NCI-H510A treated with DMSO at 0.1 percent for 48 hours (cell line): ENCODE measurements at regions not wholly inside any gene's neighbourhood (a gene's known extent, or its start where the extent isn't known, plus 50 kb on each side); places are given as distances from the start of the nearest gene placed in this dataset.

ENCODE experiments used
- DNase-seq: peaks from one replicate; lab custom pipeline; 2025; lab: John Stamatoyannopoulos, UW

- DNase-seq = no peak
Observed at GRCh38 chr4:181752516-181752915, 490.7 kb upstream of the TENM3 start.

- no peak for DNase-seq
Observed at GRCh38 chr4:181753207-181753606, 490.0 kb upstream of the TENM3 start.

- DNase-seq = no peak
Observed at GRCh38 chr4:181755846-181756245, 487.4 kb upstream of the TENM3 start.

GRCh38 chr4:181756451-181757095 is 486.6 kb upstream of the TENM3 start:
- DNase-seq = peak; percentile 7

GRCh38 chr4:181757098-181757497 is 486.1 kb upstream of the TENM3 start:
- no peak for DNase-seq

- DNase-seq = no peak
Observed at GRCh38 chr4:181757910-181758660, 485.1 kb upstream of the TENM3 start.

GRCh38 chr4:181760560-181760959 is 482.6 kb upstream of the TENM3 start:
- DNase-seq = no peak

- no peak for DNase-seq
Observed at GRCh38 chr4:181761156-181761555, 482.0 kb upstream of the TENM3 start.

GRCh38 chr4:181766061-181766548 is 477.1 kb upstream of the TENM3 start:
- no peak for DNase-seq

- no peak for DNase-seq
Observed at GRCh38 chr4:181770971-181771370, 472.2 kb upstream of the TENM3 start.

- DNase-seq = no peak
Observed at GRCh38 chr4:181775298-181775697, 467.9 kb upstream of the TENM3 start.

GRCh38 chr4:181776264-181777054 is 466.7 kb upstream of the TENM3 start:
- DNase-seq = no peak

- no peak for DNase-seq
Observed at GRCh38 chr4:181777518-181777917, 465.7 kb upstream of the TENM3 start.

GRCh38 chr4:181784881-181785280 is 458.3 kb upstream of the TENM3 start:
- DNase-seq = no peak

GRCh38 chr4:181792641-181793040 is 450.6 kb upstream of the TENM3 start:
- DNase-seq = no peak

- peak; percentile 23 for DNase-seq
Observed at GRCh38 chr4:181793096-181793495, 450.1 kb upstream of the TENM3 start.

GRCh38 chr4:181796502-181796901 is 446.7 kb upstream of the TENM3 start:
- no peak for DNase-seq

GRCh38 chr4:181798536-181798935 is 444.7 kb upstream of the TENM3 start:
- DNase-seq = no peak

- no peak for DNase-seq
Observed at GRCh38 chr4:181799561-181800069, 443.6 kb upstream of the TENM3 start.

GRCh38 chr4:181802207-181802606 is 441.0 kb upstream of the TENM3 start:
- DNase-seq = no peak

- no peak for DNase-seq
Observed at GRCh38 chr4:181807771-181808170, 435.4 kb upstream of the TENM3 start.

GRCh38 chr4:181810711-181811110 is 432.5 kb upstream of the TENM3 start:
- no peak for DNase-seq
